Femur (tissue), 1 donor: ENCODE measurements at regions not wholly inside any gene's neighbourhood (a gene's known extent, or its start where the extent isn't known, plus 50 kb on each side); places are given as distances from the start of the nearest gene placed in this dataset.
"Not testable (repeated sequence)": the region's sequence is repeated elsewhere in the genome, so short reads cannot be mapped to it uniquely, and the experiment has no call there.

Experiments used
- DNase-seq: peaks from one replicate; pipeline ENCODE4 v3.0.0-alpha.2; 2017

- no peak for DNase-seq
Measured at GRCh38 chr6:97456070-97456469, 173.1 kb upstream of the MMS22L start.

DNA sequence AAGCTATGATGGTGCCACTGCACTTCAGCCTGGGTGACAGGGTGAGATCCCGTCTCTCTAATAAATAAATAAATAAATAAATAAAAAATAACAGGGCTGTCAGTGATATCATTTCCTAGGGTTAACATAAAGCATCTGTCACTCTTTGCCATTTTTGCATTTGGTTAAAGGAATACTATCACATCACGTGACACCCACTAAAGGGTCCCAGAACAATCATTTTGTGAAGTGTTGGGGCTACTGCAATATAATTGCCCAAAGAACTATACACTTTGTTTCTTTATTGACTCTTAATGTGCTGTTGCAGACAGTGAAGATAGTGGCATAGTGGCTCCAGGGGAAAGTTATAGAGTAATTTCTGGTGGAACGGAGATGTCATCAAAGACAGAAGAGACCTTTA, 176.5 kb upstream of the MMS22L start:
- DNase-seq: no peak

- no peak for DNase-seq
Measured at GRCh38 chr6:97459986-97460385, 177.0 kb upstream of the MMS22L start.

GRCh38 chr6:97460394-97461080, 177.5 kb upstream of the MMS22L start:
- DNase-seq: no peak

- no peak for DNase-seq
Measured at GRCh38 chr6:97461218-97461617, 178.2 kb upstream of the MMS22L start.

DNA sequence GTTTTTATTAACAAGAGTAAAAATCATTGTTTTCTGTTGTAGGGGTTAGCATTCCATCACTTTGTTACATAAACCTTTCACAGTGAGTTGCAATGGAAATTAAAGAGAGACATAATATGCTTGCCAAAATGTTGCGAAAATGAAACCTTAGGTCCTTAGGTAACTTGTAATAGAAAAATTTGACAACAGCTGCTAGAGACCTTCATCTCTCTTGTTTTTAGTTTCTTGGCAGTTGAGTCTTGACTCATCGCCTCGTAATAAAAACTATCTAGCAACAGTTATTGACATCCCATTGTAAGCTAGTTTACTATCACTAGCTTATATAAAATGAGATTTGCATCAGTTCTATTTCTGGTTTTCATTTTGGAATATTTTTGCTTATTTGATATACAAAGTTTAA, 179.0 kb upstream of the MMS22L start:
- no peak for DNase-seq

DNA sequence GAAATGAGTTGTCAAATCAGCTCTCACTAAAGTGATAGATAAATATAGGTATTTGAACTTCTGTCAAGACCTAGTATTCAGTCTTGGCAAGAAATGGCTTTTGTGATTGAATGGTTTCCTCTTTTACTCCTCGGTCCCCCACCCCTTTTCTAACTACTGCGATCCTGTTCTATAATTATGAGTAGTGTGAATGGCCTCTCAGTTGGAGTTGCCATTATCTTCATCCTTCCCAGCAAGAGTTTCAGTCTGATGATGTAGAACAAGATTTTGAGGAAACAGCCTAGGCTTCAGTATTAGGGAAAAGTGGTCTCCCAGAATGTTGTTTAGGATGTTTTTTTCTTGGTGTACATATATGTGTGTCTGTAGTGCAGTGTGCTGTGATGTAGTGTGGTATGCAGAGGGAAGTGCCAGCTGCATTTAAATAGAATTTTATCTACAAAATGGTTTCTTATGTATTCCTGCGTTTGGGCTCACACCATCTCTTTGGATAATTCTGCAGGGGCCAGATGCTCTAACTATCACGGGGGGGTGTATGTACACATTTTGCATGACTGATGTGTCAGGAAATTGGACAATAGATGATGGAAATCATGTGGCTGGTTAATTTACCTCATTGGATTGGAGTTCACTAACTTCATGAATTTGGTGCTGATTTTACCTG, 180.1 kb upstream of the MMS22L start:
- DNase-seq: no peak

- no peak for DNase-seq
Measured at GRCh38 chr6:97465877-97466561, 183.0 kb upstream of the MMS22L start.

- no peak for DNase-seq
Measured at GRCh38 chr6:97468981-97469380, 186.0 kb upstream of the MMS22L start.

DNA sequence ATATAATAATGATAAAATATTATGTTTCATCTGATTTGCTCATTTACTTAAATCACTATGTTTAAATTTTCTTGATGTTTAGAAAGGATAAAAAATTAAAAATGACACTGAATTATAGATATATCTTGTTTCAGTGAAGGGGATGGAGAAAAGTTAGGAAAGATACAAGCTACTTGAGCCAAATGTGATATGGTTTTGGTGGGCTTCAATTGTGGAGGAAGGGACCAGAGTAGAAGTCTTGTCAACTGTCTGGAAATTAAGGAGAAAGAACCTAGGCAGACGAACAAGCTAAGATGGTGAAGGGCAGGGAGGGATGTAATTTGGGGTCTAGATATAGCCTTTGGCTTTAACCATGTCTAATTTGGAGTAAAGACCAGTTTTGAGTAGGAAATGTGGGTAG, 186.4 kb upstream of the MMS22L start:
- DNase-seq: no peak

- DNase-seq: no peak
Measured at GRCh38 chr6:97470322-97470721, 187.3 kb upstream of the MMS22L start.

DNA sequence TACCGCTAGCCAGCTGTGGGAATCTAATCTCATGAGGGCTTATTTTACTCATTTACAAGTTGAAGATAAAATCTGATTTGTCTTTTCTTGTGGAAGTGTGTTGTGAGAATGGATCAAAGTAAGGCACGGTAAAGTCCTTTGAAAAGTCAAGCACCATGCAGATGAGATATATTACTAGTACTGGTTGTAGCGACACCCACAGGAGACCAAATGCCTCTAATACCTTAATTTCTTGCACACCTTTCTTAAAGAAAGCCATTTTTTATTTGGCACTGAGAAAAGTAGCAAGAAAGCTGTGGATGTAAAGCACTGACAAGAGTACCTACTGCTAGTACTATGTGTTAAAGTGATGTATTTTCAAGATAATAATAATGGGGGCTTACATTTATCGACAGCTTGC, 191.0 kb upstream of the MMS22L start:
- DNase-seq: no peak

- peak; percentile 54 for DNase-seq
Measured at GRCh38 chr6:97497713-97498331, 214.8 kb upstream of the MMS22L start.

GRCh38 chr6:97501853-97502252, 218.8 kb upstream of the MMS22L start:
- DNase-seq: no peak

DNA sequence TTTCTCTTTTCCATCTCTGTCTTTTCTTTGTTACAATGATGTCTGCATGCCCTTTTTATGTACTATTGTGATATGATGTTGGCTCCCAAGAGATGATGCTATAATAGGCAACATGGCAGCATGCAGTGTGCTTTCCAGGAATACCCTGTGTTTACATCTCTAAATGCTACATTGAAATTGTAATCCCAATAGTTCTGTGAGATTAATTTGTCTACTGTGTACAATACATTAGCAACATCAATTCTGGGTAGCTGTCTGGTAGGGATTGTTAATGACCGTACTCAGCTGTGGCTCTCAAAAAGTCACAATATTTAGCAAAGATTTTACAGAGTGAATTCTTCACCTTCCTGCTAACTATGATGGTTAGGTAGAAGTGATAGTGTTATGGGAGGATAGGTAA, 225.6 kb upstream of the MMS22L start:
- no peak for DNase-seq

- not testable (repeated sequence) for DNase-seq
Measured at GRCh38 chr6:97513260-97513659, 230.2 kb upstream of the MMS22L start.

GRCh38 chr6:97524811-97525210, 241.8 kb upstream of the MMS22L start:
- DNase-seq: no peak

DNA sequence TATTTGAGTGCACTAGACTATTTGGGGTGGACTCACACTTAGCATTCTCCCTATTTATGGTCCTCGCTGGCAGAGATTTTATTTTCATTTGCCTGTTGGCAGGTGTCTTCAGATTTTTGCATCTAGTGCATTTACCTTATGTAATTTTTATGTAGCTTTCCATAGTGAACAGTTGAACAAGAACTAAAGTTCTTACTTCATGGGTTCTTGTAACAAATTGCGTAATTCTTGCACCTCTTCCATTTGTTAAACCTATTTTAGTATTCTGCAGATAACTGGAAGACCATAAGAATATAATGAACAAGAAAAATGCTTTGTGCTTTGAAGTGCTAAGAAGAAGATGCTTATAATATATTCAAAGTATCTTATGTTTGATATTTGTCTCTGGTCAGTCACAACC, 252.8 kb upstream of the MMS22L start:
- DNase-seq: no peak

DNA sequence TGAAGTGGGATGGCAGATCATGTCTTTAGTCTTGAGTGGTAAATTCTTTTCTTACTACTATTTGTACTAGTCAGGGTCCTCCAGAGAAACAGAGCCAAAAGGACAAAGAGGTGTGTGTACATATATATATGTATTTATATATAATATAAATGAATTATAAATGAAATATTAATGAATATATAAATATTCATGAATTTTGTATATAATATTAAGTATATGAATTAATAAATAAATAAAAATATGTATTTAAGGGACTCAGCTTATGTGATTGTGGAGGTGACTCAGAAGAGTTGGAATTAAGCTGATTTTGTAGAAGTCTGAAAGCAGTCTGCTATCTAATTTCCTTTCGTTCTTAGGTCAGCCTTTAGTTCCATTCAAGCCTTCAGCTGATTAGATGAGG, 265.3 kb upstream of the MMS22L start:
- no peak for DNase-seq

DNA sequence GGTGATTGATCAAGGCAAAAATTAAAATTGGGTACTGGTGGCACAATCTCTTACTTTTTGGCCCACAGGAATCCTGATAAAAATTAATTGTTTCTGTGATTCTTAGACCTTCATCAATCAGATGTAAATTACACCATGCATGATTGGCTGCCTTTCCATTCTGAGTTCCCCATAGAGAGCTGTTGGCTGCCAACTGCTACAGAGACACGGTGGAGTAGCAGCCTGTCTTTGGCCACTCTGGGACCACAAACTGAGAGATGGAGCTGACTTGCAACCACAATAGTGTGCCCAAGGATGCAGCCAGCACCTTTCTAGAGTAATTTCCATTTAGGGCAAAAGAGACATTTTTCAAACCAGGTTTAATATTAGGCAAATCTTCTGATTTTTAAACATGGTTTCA, 274.3 kb upstream of the MMS22L start:
- DNase-seq: no peak

DNA sequence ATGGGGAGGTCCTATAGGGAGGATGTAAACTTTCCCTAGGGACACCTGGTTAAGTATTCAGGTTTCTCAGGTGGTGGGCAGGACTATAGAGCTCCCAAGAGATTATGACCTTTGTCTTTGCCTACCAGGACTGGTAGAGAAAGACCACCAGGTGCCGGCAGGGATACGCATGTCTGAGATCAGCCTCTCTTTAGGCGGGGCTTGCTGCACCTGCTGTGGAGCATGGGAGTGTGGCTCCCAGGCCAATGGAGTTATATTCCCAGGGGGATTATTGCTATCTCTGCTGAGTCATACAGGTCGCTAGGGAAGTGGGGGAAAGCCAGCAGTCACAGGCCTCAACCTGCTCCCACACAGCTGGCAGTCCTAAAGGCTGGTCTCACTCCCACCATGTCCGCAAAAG, 280.5 kb upstream of the MMS22L start:
- DNase-seq: no peak

GRCh38 chr6:97572943-97573342, 289.9 kb upstream of the MMS22L start:
- DNase-seq: no peak

DNA sequence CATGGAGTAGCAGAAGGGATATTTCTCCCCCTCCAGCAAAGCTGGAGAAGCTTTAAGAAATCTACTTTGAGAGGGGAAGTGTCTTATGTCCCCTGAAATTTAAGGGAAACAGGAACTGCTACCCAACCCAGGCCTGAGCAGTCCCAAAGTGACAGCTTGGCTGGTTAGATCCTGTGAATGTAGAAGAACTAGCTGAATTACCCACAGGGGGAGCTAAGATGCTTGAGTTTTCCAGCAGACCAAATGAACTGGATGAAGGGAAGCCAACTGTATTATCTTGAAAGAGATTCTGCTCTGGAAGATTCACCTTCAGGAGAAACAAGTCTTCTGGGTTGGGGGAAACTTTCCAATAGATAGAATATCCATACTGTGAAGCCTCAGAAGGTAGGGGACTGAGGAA, 303.3 kb upstream of the MMS22L start:
- no peak for DNase-seq

DNA sequence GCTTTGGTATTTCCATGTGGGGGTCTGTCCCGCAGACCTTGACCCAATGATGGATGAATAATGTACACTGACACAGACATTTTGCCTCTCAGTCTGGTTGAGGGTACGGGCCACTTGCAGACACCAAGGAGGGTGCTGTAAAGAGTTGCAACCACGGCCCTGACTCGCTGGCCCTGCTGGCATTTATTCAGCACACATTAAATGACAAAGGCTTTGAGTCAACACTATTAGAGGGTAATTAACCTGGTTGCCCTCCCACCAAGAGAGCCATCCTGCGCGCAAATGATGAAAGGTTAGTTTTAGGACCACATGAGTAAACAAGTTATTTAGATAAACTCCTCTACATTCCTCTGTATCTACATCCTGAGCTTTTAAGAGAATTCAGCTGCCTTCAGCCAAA, 308.9 kb upstream of the MMS22L start:
- no peak for DNase-seq
